HG03064 (cell line): ENCODE measurements at regions not wholly inside any gene's neighbourhood (a gene's known extent, or its start where the extent isn't known, plus 50 kb on each side); places are given as distances from the start of the nearest gene placed in this dataset.

ENCODE experiments used
- ATAC-seq: cut with Tn5 transposase; IDR thresholded peaks from one replicate; pipeline ENCODE4 v1.9.1; 2021; ENCODE audit warnings: low read depth; ENCODE audit not compliant: unreplicated experiment

DNA sequence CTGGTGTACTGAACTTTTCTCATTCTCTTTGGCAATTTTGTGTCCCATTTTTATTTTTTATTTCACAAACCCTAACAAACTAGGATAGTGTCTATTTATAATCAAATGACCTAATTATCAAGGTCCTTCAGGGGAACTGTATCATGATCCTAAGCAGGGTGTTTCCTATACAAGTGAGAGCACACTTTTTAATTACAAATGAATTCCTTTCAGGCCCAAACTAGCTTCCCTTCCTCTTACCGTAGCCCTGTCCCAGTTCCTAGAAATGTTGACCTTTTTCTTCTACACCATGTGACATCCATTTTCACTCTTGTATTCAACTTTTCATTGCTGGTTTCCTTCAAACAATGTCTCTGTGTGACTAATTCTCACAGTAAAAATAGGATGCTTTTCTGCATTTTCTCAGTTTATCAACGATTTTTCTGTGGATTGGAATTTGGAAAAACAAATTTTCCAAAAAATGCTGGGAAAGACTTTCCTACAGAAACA lies 411.4 kb downstream of the CCDC91 start:
- ATAC-seq, result no peak

DNA sequence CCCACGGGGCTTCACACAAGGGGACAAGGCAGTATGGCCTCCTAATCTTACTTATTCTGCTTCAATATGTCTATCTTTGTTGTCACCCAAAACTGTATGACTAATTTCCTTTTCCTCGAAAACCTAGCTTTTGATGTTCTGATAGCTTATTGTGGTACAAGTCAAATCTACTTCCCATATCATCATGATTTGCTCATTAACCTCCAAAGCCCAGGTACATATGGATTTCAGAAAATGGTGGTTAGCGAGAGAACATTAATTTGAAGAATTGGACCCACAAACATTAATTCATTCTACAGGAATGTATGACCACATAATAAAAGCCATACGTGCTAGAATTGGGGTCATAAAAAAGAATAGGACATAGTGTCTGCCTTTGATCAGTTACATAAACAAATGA lies 412.5 kb downstream of the CCDC91 start:
- no peak for ATAC-seq

DNA sequence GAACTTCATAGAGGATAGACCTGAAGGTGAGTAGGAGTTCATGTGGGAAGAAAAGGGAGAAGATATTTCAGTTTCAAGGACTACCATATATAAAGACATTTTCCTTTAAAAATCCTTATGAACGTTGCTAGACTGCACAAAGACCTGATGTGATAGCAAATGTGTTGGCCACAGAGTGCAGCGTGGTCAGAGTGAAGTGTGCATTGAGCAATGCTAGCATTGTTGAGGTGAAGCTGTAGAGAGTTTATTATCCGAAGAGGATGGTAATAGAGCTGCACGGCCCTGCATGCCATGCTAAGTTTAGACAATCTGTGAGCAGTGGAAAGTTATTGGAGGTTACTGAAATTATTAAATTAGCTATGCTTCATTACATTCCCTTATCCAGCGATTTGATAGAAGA lies 413.0 kb downstream of the CCDC91 start:
- ATAC-seq, result no peak

DNA sequence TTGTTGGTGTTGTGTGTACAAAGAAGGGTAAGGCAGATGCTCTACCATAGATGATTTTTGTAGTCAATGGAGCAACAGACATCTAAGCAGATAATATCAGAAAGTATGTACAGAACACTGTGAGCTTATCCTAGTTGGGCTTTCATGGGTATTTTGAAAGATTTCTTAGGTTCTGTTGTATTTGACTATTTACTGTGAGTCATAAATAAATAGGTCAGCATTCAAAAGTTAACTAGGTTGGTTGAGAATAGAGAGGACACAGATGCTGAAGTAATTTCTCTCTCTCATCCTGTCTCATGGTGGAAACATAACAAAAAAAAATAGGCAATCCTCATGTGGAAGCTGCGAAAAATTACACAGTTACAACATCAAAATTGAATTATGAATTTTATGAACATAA lies 413.5 kb downstream of the CCDC91 start:
- no peak for ATAC-seq

DNA sequence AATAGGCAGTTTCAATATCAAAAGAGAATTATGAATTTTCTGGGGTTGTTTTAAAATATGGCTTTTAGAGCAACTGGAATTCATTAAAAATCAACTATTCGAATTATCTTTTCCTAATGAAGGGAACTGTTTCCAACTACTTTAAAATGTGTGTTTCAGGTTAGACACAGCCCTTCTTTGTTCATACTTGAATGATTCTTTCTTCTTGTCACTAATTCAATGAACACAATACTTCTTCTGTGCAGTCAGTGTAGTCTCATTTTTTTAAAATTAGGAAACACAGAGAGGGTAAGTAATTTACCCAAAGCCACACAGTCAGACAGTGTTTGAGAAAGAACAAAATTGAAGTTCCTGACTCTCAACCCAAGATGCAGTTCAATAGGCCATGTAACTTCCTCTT lies 414.0 kb downstream of the CCDC91 start:
- no peak for ATAC-seq

DNA sequence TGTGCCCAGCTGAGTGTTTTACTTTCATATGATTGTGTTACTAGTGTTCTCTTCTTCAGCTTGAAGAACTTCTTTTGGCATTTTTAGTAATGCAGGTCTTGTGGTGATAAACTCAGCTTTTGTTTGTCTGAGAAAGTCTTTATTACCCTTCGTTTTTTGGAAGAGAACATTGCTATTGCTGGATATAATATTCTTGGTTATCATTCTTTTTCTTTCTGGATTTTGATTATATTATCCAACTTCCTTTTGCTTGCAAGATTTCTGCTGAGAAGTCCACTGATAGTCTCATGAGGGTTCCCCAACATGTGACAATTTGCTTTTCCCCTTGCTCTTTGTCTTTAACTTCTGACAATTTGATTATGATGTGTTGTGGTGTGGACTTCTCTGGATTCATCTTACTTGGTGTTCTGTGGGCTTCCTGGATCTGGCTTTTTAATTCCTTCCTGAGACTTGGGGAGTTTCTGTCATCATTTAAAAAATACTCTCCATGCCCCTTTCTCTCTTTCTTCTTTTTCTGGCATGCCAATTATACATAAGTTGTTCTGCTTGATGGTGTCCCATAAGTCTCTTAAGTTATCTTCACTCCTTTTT lies 416.8 kb downstream of the CCDC91 start:
- no peak for ATAC-seq

DNA sequence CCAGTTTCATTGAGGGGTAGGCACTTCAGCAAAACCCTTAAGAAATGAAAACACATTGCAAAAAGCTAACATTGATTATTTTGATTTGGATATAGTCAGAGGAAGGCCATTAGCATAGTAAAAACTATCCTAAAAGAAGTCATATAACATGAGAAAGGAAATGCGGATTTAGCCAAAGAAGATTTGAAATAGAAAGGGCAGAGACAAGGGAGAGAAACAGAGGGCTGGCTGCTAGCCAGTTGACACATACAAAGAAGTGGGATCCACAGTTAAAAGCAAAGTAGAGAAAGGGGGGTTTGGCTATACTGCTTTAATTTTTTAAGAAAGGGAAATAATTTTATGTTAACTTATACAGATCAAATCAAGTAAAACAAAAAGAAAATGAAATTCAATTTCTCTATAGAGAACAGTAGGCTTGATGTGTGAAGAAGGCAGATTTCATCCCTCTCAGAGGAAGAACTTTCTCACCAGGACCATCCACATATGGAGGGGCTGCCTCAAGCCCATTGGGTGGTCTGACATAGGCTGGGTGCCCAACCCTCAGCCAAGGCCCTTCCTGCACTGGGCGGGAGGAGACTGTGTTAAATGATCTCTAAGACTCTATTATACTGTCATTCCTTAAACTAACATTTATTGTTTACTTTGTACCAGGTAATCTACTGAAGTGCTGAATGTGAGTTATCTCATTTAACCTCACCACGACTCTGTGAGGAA lies 420.3 kb downstream of the CCDC91 start:
- no peak for ATAC-seq

DNA sequence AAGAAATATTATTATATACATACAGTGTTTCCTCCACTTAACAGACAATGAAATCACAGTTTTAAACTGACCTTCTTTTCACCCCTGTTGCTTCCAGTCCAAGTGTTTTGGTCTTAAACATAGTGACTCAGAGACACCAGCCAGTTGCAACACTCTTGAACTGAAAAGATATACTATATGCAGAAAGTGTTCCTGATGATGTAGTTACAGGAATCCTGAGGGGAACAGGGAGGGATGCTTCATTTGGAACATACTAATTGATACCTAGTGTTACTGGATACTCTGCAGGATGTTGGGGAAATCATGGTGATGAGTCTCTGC lies 420.8 kb downstream of the CCDC91 start:
- no peak for ATAC-seq

DNA sequence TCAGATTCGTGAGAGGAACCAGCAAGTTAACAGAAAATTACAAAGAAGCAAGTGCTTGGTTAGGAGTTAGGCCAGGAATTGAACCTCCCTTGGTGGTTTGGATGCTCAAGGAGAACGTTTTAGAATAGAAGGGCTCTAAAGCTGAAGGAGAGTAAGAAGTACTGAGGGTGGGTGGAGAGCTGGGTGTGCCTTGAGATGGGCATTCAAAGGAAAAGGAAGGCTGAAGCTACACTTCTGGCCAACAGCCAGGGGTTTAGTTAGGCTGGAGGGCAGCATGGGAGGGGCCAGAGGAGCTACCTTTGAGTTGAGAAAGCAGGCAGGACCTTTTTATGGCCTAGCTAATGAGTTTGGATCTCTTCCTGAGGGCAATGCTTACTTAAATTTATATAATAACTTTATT lies 421.2 kb downstream of the CCDC91 start:
- no peak for ATAC-seq

DNA sequence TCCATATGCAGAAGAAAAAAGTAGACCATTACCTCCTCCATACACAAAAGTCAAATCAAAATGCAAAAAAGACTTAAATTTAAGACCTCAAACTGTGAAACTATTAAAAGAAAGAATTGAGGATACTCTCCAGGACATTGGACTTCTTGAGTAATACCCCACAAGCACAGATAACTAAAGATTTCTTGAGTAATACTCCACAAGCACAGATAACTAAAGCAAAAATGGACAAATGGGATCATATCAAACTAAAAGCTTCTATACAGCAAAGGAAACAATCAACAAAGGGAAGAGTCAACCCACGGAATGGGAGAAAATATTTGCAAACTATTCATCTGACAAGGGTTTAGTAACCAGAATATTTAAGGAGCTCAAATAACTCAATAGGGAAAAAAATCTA lies 427.9 kb downstream of the CCDC91 start:
- ATAC-seq, result no peak

DNA sequence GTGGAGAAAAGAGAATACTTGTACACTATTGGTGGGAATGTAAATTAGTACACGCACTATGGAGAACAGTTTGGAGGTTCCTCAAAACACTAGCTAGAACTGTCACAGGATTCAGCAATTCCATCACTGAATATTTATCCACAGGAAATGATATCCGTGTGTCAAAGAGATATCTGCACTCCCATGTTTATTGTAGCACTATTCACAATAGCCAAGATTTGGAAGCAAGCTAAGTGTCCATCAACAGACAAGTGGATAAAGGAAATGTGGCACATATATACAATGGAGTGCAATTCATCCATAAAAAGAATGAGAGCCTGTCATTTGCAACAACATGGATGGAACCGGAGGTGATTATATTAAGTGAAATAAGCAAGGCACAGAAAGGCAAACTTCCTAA lies 428.5 kb downstream of the CCDC91 start:
- ATAC-seq, result no peak

DNA sequence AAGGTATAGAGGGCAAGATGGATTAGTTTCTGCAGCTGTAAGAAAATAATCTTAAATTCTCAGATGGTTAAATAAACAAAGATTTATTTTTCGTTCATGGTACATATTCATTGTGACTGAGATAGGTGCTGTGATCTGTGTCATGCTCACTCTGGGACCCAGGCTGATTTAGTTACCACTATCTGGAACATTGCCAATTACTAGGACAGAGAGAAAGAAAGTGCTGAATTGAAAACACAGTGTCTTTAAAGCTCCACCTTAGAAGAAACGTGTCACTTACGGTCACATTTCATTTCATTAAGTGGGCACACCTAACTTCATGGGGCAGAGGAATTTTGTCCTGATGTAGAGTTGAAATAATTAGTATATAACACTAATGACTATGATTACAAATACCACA lies 430.0 kb downstream of the CCDC91 start:
- ATAC-seq, result no peak

DNA sequence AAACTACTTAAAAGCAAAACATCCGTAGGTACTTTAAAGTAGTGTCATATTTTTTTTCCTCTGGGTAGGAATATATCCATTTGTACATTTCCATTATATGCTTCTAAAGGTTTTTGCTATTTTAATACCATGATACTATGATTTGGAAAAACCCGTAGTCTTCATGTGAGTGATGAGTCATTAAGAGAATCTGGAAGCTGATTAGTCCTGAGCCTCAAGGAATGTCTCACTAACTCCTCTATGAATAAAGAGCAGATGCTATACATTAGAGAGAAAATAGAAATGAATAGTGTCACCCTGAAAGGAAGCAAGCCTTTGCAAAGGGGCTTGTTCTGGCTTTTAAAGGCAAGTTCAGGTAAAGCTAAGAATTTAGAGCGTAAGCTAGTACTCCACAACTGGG lies 432.1 kb downstream of the CCDC91 start:
- ATAC-seq, result no peak

DNA sequence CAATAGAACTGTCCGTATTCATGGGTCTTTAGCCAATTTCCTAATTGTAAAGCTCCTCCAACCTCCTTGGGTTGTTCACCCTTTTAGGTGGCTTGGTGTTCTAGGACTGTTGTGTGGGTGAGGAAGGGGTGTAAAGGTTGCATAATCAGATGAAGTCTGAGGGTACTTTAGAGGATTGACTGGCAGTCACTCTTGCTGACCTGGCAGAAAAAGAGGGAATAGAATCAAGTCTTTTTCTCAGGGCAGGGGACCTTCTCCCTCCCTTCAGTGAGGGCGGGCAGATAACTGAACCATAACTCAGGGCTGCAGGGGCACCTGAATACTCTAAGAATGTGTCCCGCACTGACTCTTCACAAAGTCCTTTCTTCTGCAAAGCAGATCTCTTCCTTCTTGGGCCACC lies 436.2 kb downstream of the CCDC91 start:
- no peak for ATAC-seq

DNA sequence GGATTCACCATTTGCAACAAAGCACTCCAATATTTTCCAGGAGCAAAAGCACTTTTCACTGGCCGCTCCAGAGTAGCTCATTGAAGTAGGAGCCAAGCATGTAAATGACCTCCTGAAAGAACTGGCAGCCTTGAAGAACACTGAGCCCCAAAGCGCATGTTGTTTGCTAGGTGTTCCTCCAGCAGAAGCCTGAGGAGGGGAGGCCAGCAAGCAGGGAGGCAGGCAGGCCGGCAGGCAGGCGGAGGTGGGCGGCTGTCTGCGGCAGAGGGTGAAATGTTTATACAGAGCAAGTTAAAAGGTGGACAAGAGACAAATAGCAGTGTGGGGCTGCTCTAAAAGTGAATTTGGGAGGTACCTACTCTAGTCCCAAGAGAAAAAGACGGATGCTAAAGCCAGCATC lies 439.4 kb downstream of the CCDC91 start:
- ATAC-seq, result no peak

DNA sequence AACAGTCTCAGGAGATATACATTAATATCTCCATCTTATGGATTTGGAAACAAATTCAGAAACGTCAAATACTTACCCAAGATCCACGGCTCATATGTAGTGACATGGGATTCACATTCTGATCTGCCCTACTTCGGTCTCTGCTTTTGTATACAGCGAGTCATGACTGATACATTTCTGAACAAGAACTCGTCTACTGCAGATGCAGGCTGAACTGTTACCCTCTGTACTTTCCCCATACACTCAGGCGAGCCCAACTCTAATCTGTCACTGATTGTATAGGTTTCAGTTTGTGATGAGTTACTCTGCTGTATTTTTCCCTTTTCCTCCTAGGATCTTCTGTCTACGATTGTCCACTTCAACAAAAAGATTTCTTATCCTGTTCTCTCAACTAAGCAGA lies 441.6 kb downstream of the CCDC91 start:
- ATAC-seq, result no peak

DNA sequence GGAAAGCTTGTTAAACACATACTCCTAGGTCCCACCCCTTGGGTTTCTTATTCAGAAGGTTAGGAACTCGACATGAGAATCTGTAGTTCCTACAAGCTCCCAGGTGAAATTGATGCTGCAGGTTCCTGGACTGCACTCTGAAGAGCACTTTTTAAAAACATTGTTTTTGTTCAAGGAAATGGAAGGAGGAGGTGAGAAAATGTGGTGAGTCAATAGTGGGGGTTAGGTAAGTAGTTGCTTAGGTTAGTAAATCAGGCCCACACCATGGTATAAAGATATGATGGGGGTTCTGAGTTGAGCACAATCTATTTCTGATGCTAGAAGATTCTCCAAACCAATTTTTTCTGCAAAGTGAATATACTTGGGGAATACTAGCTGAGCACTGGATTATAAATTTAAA lies 450.3 kb downstream of the CCDC91 start:
- no peak for ATAC-seq

DNA sequence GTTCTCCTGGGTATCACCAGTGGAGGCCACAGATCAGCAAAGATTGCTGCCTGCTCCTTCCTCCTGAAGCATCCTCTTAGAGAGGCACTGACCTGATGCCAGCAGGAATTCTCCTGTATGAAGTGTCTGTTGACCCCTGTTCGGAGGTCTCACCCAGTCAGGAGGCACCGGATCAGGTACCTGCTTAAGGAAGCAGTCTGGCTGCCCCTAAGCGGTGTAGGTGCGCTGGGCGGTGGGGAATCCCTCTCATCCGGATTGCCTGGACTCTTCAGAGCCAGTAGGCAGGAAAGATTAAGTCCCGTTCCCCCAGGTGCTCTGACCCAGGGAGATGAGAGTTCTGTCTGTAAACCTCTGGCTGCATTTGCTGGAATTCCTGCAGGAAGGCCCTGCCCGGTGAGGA lies 455.2 kb downstream of the CCDC91 start:
- no peak for ATAC-seq

DNA sequence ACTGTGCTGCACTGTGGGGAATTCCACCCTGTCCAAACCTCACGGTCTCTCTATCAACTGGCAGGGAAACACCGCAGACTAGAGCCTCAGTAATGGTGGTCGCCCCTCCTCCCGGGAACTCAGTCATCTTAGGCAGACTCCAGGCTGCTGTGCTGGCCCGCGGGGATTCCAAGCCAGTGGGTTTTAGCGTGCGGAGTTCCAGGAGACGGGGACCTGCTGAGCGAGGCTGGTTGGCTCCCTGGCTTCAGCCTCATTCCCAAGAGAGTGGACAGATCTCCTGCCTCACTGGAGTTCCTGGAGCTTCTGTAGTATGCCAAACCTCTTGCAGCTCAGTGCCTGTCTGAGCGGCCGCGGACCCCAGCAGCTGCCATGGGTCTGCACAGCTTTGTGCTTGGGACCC lies 455.6 kb downstream of the CCDC91 start:
- ATAC-seq, result no peak

DNA sequence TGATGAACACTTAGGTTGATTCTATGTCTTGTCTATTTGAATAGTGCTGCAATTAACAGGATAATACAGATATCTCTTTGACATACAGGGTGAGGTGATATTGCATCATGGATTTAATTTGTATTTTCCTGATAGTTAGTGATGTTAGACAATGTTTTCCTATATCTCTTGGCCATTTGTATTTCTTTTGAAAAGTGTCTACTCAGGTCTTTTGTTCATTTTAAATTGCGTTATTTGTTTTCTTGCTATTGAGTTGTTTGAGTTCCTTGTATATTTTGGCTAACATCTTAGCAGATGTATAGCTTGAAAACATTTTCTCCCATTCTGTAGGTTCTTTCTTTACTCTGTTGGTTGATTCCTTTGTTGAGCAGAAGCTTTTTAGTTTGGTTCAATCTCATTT lies 460.6 kb downstream of the CCDC91 start:
- ATAC-seq, result no peak

DNA sequence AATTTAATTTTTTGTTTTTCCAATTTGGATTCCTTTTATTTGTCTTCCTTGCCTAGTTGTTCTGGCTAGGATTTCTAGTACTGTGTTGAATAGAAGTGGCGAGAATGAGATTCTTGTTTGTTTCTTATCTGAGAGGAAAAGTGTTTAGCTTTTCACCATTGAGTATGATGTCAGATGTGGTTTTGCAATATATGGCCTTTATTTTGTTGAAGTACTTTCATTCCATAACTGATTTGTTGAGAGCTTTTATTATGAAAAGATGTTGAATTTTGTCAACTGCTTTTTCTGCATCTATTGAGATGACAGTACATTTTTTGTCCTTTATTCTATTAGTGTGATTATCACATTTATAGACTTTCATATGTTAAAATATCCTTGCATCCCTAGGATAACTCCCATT lies 462.0 kb downstream of the CCDC91 start:
- ATAC-seq, result no peak

DNA sequence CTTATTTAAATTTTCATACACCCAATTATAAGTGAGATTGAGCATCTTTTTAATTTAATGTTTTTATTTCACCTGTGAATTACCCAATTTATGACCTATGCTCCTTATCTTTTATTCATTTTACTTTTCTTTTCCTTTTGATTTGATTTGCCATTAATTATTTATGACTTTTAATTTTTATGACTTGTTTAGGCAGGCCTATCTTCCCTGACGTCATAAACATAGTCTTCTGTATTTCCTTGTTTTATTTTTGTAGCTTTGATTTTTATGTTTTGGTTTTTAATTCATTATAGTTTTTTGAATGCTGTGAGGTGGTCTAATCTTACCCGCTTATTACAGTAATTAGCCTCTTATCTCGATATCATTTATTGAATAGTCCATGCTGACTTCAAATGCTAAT lies 467.1 kb upstream of the FAR2 start:
- no peak for ATAC-seq

DNA sequence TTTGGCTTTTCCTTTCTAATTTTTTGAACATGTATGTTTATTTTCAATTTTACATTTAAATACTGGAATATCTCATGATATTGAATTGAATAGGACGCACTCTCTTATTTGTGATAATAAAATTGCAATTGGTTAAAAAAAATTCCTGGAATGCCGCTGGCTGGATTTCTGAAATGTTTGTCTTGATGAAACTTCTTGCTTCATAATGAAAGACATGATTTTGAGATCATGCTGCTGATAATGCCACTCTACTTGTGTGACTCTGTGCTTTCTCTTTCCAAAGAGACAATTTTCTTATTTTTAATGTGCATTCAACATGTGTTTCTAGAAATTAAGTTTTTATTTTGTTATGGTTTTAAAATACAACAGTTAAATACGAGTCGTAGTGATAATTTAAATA lies 465.7 kb upstream of the FAR2 start:
- ATAC-seq, result no peak
